Cardiac fibroblast (primary cell): ENCODE measurements at regions not wholly inside any gene's neighbourhood (a gene's known extent, or its start where the extent isn't known, plus 50 kb on each side); places are given as distances from the start of the nearest gene placed in this dataset.
"Not testable (repeated sequence)": the region's sequence is repeated elsewhere in the genome, so short reads cannot be mapped to it uniquely, and the experiment has no call there.

ENCODE experiments used
- DNase-seq, 2 donors: peaks; one replicate each; pipeline versions ENCODE4 v3.0.0 to v3.0.0-alpha.2; 2010; ENCODE audit warnings: low read depth in 2 of 2
- H3K4me3 ChIP-seq, 2 donors: replicated peaks in 1 of 2; 1 replicate in 1 of 2; 2 replicates in 1 of 2; pipeline ENCODE4 v1.5.1; 2011; ENCODE audit warnings: low read depth in 2 of 2, low read length in 2 of 2, mild to moderate bottlenecking in 2 of 2, moderate library complexity in 1 of 2
- CTCF ChIP-seq: IDR thresholded peaks from one replicate; pipeline ENCODE4 v1.5.1; 2011; ENCODE audit warnings: low read depth, mild to moderate bottlenecking, low read length, inconsistent platforms

GRCh38 chr6:100305209-100305869 lies 159.4 kb downstream of the SIM1 start:
- DNase-seq, result no peak
- no peak for TF ChIP-seq CTCF
- no peak overlapping the region for H3K4me3 ChIP-seq

GRCh38 chr6:100304575-100304974 lies 160.1 kb downstream of the SIM1 start:
- no peak overlapping the region for H3K4me3 ChIP-seq
- no peak for DNase-seq
- no peak for TF ChIP-seq CTCF

- TF ChIP-seq CTCF, result no peak
- no peak overlapping the region for H3K4me3 ChIP-seq
- DNase-seq, result no peak
Observed at GRCh38 chr6:100301731-100302130, 163.0 kb downstream of the SIM1 start.

GRCh38 chr6:100300221-100300736 lies 164.4 kb downstream of the SIM1 start:
- no peak for TF ChIP-seq CTCF
- DNase-seq, result peak; percentile 88 to 99
- no peak overlapping the region for H3K4me3 ChIP-seq

- DNase-seq, result peak; percentile 79 to 86
- no peak overlapping the region for H3K4me3 ChIP-seq
- no peak for TF ChIP-seq CTCF
Observed at GRCh38 chr6:100296810-100297544, 167.7 kb downstream of the SIM1 start.

- not testable (repeated sequence) for DNase-seq, H3K4me3 ChIP-seq
Observed at GRCh38 chr6:100295172-100295571, 169.5 kb downstream of the SIM1 start.

- no peak for DNase-seq
- no peak for TF ChIP-seq CTCF
- no peak overlapping the region for H3K4me3 ChIP-seq
Observed at GRCh38 chr6:100289285-100289684, 175.4 kb downstream of the SIM1 start.
